Stimulated activated CD4-positive, alpha-beta T cell treated with anti-CD3 and anti-CD28 coated beads, Interleukin-4, amount 100 ng/mL, for 1 hour (primary cell): ENCODE measurements at regions not wholly inside any gene's neighbourhood (a gene's known extent, or its start where the extent isn't known, plus 50 kb on each side); places are given as distances from the start of the nearest gene placed in this dataset.
A peak's percentile ranks its signal among the peaks of the same experiment; 100 is the strongest.

ENCODE experiments used
- DNase-seq: peaks from one replicate; pipeline ENCODE4 v3.0.0-alpha.2; 2020

DNA sequence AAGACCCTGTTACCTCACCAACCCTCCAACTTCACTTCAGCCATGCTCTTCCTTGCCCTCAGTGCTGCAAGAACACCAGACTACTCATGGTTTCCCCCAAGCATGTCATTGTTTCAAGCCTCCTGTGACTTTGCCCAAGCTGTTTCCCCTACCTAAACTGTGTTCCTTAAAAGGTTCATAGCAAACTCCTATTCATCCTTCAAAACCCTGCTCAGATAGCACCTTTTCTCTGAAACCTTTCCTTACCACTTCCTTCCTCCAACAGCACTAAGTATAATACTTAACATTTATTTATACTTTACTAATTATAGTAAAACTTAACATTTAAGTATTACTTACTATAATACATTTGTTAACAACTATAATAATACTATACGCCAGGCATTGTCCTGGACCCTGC is 136.2 kb downstream of the CCT6B start:
- no peak for DNase-seq

DNA sequence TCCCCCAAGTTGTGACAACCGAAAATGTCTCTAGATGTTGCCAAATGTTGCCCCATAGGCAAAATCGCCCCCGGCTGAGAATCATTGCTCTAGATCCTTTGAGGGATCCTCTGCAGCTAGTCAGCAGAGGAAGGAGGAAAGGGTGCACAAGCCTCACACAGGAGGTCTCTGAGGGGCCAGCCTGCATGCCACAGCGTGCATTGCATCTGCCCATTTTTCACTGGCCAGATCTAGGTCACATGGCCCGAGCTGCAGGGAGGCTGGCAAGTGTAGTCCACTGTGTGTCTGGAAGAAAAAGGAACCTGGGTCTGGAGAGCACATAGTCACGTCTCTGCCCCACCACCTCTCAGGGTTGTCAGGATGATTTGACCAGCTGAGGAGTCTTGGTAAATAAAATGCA is 138.2 kb downstream of the CCT6B start:
- no peak for DNase-seq

DNA sequence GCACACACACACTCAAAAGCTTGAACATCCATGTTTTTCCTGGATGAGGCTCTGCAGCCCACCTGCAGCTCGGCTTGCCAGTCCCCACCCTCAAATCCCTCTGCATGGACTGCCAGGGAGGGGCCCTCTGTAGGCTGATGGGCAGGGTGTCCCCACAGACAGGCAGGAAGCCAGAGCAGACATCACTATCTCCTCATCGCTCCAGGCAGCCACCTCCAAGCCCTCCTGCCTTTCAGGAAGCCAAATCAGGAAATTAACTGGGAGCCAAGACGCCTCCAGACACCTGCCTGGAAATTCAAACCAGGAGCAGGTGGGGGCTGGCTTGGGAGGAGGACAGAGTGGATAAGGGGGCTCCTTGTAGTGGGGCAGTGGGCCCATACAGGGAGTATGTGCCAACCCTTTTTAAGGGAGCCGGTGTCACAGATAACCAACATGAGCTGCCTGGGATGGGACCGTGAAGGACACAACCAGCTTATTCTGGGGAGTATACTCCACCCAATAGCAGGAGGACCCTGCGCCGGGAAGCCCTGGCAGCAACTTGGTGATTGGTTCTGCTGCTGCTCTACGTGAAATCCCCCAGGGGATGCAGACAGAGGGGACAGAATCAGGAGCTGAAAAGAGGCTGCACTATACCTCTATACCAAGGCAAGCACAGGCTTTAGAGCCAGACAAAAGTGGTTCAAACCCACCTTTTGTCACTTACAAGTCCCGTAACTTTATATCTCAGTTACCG is 139.1 kb downstream of the CCT6B start:
- DNase-seq = no peak

DNA sequence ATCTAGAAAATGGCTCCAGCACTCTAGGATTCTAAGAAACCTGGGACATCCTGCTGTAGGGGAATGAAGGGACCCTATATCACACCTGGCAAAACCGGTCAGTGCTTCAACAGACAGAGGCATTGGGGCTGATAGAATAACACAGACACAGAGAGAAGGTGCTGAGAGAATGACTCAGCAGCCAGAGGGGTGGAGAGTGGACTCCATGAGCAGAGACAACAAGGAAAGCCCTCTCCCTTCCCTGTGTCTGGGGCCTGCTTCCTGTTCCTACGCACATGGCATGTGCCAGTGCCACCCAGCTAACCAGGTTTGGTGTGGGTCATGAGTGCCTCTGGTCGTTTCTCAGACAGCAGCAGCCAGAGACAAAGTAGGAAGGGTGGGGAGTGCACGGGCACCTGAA is 140.3 kb downstream of the CCT6B start:
- DNase-seq = no peak

DNA sequence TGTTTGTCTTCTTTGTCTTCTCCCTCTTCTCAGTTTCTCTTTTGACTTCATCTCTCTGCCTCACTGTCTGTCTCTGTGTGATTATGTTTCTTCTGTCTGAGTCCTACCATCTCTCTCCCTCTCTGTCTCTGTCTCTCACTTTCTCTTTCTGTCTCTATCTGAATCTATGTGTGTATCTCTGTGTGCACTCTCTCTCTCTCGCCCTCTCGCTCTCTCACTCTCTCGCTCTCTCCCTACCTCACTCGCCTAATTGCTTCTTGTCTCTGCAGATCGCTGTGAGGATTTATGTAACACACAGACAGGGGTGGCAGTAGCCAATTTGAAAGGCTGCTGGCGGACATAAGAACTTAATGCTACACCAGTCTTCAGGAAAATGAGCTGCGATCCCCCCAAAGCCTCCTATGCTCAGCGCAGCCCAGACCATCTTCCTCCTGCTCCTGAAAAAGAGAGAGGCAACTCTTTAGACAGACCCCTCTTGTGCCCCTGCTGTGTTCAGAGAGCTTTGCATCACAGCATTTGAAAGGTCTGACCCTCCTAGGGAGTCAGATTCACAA is 140.9 kb downstream of the CCT6B start:
- no peak for DNase-seq

DNA sequence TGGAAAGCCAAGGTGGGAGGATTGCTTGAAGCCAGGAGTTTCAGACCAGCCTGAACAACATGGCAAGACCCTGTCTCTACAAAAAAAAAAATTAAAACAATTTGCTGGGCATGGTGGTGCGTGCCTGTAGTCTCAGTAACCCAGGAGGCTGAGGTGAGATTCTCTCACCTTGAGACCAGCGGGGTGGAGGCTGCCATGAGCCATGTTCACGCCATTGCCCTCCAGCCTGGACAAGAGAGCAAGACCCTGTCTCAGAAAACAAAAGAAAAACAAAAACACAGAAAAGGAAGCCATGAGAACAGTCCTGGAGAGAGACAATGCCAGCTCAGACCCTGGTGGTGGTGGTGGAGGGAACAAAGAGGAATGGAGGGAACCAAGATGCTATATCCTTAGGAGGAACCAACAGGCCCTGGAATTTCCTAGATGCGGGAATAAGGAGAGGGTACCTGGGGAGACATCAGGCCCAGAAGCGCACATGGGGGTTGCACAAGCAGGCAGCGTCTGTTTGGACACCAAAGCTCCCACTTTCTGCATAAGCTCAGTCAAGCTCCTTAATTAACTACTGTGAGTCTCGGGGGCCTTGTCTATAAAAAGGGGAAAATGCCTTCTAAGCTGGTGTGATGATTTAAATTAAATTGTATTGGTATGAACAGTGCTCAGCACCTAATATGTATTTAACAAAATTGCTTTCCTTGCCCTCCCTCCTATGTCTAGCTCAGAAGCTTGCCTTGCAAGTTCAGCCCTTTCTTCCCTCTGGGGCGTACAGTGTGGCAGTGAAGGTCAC is 143.8 kb downstream of the CCT6B start:
- no peak for DNase-seq

DNA sequence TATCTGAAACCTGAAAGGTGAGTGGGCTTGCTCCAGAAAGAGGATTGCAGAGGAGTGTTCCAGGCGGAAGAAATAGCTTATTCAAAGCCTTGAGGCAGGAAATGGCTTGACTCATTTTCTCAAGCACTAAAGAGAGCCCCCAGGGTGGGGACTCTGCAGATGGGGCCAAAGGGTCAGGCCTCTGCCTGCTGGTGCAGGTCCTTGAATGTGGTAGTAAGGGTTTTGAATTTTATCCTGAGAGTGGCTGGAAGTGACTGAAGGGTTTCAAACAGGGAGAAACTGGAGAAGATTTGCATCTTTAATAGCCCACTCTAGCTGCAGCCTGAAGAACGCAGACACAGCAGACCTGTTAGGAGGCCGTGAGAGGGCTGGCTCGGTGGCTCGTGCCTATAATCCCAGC is 144.4 kb downstream of the CCT6B start:
- no peak for DNase-seq

DNA sequence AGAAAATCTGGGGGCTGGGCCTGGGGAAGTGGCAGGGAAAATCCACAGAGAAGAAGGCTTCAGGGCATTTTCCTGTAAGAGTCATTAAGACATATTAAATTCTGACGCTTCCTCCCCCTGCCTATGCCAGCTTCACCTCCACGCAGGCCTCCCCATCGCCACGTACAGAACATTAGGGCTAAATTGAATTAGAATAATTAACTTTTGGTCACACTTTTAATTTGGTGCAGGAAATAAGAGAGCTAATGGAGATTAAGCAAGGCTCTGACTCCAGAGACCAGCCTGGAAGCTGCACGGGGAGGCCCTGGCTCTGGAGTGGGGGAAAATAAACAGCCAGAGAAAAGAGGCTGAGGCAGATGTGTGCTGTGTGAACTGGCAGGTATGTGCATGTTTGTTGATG is 148.0 kb downstream of the CCT6B start:
- no peak for DNase-seq

DNA sequence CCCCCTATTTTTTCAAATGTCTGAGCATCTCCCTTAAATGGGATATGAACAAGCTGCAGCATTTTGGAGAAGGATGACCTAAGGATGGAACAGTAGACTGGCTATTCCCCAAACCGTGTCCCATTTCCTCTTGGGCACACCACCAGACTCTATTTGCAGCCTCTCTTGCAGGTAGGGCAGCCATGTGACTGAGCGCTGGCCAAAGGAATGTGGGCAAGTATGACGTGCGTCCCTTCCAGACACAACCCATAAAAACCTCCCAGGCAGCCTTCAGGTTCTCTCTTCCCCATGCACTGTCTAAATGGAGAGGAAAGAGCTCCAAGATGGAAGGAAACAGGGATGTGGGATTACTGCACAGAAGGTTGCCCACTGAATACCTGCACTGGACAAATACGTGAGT is 149.7 kb downstream of the CCT6B start:
- DNase-seq = no peak

DNA sequence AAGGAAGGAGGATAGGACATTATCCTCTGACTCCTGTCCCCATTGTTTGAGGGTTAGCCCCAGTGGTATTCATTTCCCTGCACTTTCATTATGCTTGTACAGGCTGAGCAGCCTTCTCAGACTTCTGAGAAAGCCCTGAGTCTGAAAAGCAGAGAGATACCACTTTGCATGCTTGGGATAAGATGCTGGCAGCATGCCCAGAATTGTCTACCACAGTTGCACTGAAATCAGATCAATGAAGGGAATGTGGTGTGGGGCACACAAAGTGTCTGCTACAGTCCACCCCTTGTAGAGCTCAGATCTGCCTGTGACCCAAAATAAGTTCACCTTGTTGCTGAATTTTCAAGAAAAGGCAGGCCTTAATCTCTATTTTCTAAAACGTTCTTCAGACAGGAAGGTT is 160.6 kb downstream of the CCT6B start:
- DNase-seq = no peak

DNA sequence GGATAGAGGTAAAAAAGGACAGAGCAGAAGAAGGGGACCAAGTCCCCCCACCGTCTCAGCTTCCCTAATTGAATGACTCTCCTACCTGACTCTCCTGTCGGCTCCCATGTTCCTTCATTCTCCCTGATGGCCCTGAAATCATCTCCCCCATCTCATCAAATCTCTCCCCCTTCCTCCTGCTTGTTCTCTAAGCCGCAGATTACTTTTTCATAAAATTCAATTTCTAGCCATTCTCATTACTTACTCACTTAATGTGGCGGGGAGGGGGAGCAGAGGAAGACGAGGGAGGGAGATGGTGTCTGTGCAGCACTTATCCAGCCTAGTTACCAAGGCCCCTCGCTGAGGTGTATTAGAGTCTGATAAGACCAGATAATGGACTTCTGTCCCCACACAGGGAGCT is 161.5 kb downstream of the CCT6B start:
- DNase-seq = no peak

DNA sequence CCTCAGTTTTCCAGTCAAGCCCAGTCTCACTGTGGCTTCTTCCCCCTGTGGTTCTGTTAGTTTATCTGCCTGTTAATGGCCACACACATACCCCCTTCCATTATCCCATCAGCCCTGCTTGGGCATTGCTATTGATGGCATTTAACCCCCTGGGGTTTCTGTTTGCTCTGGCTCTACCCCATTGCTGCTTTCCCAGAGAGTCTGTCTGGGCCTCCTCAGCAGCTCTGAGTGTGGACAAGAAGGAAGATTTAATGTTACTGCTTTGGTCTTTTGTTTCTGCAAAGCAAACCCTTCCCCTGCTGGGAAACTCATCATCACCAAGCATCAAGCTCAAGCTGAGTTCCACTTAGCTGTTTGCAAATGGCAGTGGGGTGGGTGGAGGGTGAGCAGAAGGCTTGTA is 162.7 kb downstream of the CCT6B start:
- DNase-seq = no peak

DNA sequence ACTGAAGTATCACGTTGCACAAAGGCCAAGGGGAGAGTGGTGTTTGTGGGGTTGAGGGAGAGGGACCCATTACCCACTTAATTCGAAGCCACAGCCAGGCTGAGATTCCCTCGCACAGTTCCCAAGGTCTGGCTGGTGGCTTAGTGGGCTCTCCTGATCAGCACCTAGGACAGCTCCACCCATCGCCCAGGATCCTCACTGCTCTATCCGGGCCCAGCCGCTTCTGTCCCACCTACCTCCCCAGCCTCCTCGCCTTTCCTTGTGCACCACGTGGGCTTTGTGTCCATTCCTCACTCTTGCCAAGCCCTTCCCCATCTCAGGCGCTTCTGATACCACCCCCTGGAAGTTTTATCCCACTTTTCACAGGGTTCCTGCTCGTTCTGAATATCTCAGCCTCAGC is 163.5 kb downstream of the CCT6B start:
- DNase-seq = peak; percentile 14

DNA sequence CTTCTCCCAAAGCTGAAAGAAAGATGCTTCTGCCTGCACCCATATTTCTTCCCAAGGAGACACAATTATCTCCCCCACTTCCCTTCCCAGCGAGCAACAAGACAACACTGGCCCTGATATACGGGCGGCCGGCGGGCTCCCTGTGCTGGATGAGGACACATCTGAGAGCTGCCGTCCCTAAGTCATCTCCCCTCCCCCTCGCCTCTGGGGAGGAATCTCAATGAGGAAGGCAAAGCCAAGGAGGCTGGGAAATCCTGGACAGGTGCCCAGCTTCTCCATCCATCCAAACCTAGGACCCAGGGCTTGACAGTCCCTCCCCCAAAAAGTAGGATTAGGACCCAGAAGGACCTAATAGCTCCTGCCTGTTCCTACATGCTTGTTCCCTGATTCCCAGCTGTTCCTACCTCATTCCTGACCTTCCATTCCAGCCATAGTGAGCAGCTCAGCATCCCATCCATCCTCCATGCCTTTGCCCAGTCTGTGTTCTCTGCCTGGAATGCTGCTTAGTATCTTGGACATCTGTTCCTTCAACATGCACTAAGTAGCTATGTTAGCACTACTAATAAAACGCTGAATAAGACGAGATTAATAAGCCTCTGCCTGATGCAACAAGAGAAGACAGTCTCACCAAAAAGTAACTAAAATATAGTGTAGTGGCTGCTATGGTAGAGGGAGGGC is 167.9 kb downstream of the CCT6B start:
- no peak for DNase-seq

DNA sequence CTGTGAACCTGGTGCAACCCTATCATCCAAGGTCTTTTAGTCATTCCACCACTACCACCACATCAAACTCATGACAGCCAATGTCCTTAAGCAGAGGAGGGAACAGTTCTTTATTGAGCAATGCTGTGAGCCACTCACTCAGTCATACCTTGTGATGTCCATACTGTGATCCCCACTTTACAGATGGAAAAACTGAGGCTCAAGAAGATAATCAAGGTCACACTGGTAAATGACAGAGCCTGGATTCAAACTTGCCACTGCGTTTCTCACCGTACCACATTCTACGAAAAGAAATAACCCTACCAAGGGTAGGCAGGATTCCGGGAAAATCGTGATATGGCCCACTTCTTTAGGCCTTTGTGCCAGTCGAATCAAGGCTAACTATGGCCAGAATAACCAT is 172.6 kb downstream of the CCT6B start:
- DNase-seq = no peak

DNA sequence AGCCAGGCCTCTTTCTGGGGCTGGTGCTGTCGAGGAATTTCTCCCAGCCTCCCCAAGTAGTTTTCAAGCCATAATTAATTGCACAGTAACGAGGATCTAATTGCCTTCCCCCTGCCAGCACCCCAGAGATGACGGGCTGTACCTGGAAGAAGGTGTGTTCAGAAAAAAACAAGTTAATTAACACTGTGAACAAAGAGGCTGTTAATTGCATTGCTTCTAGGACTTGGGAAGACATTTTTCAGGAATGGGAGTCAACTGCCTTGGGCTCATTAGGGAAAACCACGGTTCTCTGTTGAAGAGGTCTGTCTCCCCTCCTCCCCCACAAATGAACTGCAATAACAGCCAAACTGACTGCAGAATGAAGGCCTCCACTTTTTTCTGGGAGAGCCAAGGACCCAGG is 176.7 kb downstream of the CCT6B start:
- DNase-seq = no peak

DNA sequence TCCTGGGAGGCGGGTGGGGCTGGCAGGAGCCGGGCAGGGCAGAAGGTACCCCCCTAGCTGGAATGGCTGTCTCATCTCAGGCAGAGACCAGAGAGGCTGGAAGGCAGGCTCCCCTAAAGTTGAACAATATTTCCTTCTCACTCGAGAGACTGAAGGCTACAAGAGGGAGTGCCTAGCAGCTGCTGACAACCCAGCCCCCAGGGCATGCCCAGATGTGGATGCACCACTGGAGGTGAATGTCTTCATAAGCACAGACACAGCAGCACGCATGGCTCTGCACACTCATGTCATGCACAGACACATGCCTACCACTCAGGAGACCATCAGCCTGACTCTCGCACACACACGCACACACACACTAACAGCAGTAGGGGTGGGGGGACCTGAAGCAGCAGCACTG is 179.0 kb downstream of the CCT6B start:
- no peak for DNase-seq

DNA sequence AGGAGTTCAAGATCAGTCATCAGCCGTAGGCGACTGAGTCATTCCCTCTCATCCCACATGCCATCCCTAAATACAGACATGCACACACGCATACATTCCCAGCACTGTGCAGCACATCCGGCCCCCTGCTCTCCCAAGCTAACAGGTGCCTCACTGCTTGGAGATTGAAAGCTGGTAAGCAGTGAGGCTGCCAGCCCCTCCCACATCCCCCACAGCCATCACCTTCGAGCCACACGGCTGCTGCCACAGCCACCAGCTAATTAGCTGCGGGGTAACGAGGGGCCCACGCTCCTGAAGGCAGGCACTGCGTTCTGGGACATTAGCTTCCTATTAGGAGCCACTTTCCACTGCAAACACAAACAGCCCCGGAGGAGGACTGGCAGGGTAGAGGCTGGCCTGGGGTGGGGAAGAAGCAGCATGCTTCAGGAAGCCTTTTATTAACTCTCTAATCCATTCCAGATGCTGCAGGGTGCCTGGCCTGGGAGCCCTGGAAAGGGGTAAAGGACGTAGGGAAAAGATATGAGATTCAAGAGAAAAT is 179.6 kb downstream of the CCT6B start:
- no peak for DNase-seq

DNA sequence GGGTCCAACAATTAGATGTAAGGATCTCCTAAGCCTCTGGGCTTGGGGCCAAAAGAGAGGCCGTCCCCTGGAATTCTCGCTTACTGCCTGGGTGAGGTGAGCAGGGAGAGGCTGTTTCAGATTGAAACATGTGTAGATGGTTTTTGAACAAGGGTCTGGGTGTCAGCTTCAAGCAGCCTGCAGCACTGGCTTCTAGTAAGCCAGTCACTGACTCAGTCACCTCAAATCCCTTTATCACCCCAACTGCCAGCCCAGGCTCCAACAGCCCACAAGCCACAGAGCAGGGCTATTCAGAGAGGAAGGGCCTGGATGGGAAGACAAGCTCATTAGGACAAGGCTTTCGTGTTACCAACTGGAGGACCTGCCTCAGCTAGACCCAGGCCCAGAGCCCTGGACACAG is 180.2 kb downstream of the CCT6B start:
- DNase-seq = no peak

DNA sequence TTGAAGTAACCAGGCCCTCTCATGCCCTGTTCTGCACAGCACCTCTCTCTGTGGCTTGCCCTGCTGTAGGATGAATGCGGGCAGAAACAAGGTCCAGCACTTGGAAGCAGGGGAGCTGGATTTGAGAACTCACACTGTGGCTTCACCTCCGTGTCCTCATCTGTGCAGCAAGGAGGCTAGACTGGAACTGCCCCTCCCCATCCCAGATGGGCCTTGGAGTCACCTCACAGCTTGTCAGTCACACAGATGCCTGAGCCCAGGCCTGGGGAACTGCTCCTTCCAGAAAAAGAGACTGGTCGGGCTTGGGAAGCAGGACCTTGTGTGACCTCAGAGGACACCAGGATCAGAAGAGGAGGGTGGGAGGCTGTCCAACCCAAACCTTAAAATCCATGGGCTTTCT is 180.8 kb downstream of the CCT6B start:
- no peak for DNase-seq

DNA sequence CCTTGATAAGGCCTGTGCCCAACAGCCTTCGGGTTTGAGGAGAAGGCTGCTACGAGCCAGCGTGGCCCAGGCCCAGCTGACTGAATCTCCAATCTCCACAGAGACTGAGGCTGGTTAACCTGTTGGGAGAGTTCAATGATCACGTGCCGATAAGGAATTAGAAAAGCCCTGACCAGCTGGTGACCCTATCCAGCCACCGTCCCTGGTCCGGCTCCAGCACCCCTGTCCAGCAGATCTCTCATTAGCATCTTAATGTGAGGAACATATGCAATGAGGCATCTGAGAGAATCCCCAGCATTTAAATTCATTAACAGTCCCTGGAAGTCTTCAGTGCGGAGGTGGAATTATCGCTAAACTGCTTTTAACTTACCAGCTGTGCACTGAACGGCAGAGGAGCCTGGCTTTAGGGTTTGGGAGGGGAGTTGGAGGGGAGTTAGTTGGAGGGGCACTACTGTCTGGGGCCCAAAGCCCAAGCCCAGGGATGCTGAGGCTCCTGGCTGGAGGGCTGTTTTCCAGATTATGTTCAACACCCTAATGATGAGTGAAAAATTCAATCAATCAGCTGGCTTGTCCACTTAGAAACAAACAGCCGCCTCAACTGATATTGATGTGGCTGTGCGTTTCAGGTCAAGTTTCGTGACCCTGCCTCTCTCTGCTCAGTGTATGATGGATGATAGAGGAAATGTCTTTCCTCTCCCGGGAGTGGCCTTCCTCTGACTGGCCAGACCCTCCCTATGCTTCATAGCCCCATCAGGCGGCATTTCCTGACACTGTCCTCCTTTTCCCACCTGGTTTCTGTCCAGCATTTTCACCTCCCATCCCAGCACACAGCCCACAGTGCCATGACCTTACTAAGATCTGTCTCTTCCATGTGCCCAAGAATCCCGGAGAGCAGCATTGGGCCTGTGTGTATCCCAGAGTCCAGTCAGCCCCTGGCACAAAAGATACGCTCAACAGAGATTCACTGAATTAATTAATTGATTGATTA is 184.5 kb downstream of the CCT6B start:
- no peak for DNase-seq

DNA sequence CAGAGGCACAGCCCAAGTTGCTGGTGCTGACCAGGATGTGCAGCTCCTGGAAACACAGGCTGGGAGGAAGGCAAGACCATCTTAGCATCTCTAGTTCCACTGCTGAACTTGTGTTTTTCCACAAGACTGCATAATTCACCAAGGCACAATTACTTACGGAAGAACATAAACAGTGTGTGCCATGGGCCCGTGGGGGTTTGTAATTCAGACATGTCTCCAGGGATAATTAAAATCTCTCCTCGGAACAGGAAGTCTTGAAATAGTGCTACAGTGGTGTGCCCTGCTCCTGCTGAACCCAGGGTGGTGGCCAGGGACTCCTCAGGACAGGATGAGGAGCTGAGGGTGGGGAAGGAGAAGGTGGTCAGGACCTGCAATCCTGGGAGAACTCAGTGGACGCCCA is 188.2 kb downstream of the CCT6B start:
- DNase-seq = no peak
